Body of pancreas (tissue), 4 donors: ENCODE measurements at regions not wholly inside any gene's neighbourhood (a gene's known extent, or its start where the extent isn't known, plus 50 kb on each side); places are given as distances from the start of the nearest gene placed in this dataset.

ENCODE experiments used
- ATAC-seq: fragments of 150-250 bp; one replicate; pipeline ENCODE4 v1.9.1; 2016
- DNase-seq, 4 donors: peaks; one replicate each; pipeline ENCODE4 v3.0.0-alpha.2; 2019
- H3K27ac ChIP-seq, 4 donors: fragments of 200-600 bp; sonication (generic); 1 replicate in 3 of 4; 2 replicates in 1 of 4; pipeline versions ENCODE4 v1.5.1 to v1.6.1; 2016 to 2019; ENCODE audit warnings: mild to moderate bottlenecking in 1 of 4, mixed read lengths in 1 of 4, moderate library complexity in 1 of 4
- H3K27me3 ChIP-seq, 2 donors: fragments of 200-600 bp; sonication (generic); one replicate each; pipeline ENCODE4 v1.6.0; 2016; ENCODE audit warnings: mild to moderate bottlenecking in 1 of 2
- H3K36me3 ChIP-seq, 2 donors: fragments of 200-600 bp; sonication (generic); replicated peaks in 1 of 2; 2 replicates each; pipeline ENCODE4 v1.5.1; 2016; ENCODE audit warnings: low read depth in 2 of 2; ENCODE audit not compliant: insufficient read depth in 1 of 2
- H3K4me1 ChIP-seq: fragments of 200-600 bp; sonication (generic); one replicate; pipeline ENCODE4 v1.6.0; 2016
- H3K4me3 ChIP-seq, 2 donors: fragments of 200-600 bp; sonication (generic); 1 replicate in 1 of 2; 2 replicates in 1 of 2; pipeline ENCODE4 v1.5.1; 2016 to 2019
- H3K9me3 ChIP-seq, 3 donors: fragments of 200-600 bp; sonication (generic); 1 replicate in 2 of 3; 2 replicates in 1 of 3; pipeline ENCODE4 v1.5.1; 2016
- CTCF ChIP-seq, 7 experiments: fragments of 450-650 bp in 4 of 7; fragments of 200-600 bp in 3 of 7; sonication (generic) in 3 of 7; IDR thresholded peaks; one replicate each; pipeline ENCODE4 v1.5.1; 2016 to 2019; ENCODE audit warnings: antibody characterized with exemption in 7 of 7
- POLR2A ChIP-seq, 3 donors: fragments of 450-650 bp; IDR thresholded peaks; one replicate each; pipeline ENCODE4 v1.6.1; 2016; ENCODE audit warnings: antibody characterized with exemption in 3 of 3, mild to moderate bottlenecking in 2 of 3
- WGBS, 2 donors: methylation state at CpG; one replicate each; pipeline ENCODE4 v1.1.5; 2017; 5-methylcytosine and 5-hydroxymethylcytosine counted together
- intact Hi-C: fragments of 100-400 bp; cut with DNase I; formaldehyde crosslinking; loops from one replicate; pipeline ENCODE4 v1.15.1; 2023

- DNase-seq, result peak in 1 of 4 donors; percentile 34
- TF ChIP-seq POLR2A (IDR thresholded peaks at IDR 0.05) (no peak), CTCF (IDR thresholded peaks at IDR 0.05) (no peak)
- H3K4me3 ChIP-seq, result no peak overlapping the region
- no peaks in the 10 kb centered on the region for H3K27me3 ChIP-seq
- 74 to 83% methylated on average over 1 to 2 of the region's 2 CpGs for WGBS, 2 donors
- H3K27ac ChIP-seq, result no peak overlapping the region
- intact Hi-C loops, result no loop called here
- H3K36me3 ChIP-seq, result no peaks in the 10 kb centered on the region
- no peaks in the 10 kb centered on the region for H3K4me1 ChIP-seq
- no peaks in the 10 kb centered on the region for H3K9me3 ChIP-seq
- no peak for ATAC-seq
Measured at GRCh38 chr10:42958142-42958868, 118.6 kb upstream of the RET start.

DNA sequence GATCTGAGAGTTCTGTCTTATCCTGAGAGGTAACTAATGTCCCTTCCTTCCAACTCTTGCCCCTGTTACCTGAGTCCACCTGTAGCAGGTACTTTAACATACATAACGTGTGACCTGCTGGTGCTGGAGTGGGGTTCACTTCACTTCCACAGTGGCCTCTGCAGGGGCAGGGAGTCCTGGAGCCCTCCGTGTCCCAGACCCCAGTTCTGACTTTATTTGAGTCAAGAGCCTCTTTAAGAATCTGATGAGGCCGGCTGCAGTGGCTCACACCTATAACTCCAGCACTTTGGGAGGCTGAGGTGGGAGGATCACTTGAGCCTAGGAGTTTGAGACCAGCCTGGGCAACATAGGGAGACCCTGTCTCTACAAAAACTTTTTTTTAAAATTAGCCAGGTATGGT is 117.0 kb upstream of the RET start:
- no peak overlapping the region for H3K4me3 ChIP-seq
- ATAC-seq (no peak), DNase-seq (peak in 1 of 4 donors; percentile 1)
- no peaks in the 10 kb centered on the region for H3K4me1 ChIP-seq
- H3K27ac ChIP-seq, result no peak overlapping the region
- H3K27me3 ChIP-seq, result no peaks in the 10 kb centered on the region
- H3K36me3 ChIP-seq, result no peaks in the 10 kb centered on the region
- TF ChIP-seq CTCF (IDR thresholded peaks at IDR 0.05), result no peak
- TF ChIP-seq POLR2A (IDR thresholded peaks at IDR 0.05), result no peak
- WGBS, 2 donors, result 75 to 79% methylated on average over 3 of the region's 3 CpGs
- no peaks in the 10 kb centered on the region for H3K9me3 ChIP-seq
- intact Hi-C loops, result no loop called here

DNA sequence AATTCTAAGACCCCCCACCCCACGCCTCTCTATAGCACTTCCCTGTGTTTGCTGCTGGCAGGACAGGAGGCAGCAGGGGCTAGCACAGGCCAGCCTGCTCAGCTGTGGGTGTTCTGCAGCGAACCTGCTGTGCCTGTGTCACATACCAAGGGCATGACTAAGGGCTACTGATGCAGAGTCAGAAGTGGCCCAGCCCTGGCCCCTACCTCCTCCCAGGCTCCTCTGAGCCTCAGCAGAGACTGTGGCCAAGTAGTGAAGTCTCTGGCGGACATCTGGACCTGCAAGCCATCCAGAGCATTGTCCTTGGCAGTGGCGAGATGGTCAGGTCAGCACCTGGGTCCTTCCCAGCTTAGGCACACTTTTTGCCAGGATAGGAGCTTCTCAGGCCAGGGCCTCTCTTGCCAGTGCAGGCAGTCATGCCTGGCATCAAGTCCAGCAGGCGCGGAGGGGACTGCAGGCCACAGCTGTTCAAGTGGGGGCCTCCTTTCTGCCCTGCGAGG is 116.3 kb upstream of the RET start:
- H3K27ac ChIP-seq, result no peak overlapping the region
- H3K9me3 ChIP-seq, result no peaks in the 10 kb centered on the region
- ATAC-seq, result no peak
- TF ChIP-seq CTCF (IDR thresholded peaks at IDR 0.05) (no peak), POLR2A (IDR thresholded peaks at IDR 0.05) (no peak)
- no peaks in the 10 kb centered on the region for H3K36me3 ChIP-seq
- H3K4me3 ChIP-seq, result no peak overlapping the region
- intact Hi-C loops, result no loop called here
- peak in 1 of 4 donors; percentile 10 for DNase-seq
- H3K27me3 ChIP-seq, result no peaks in the 10 kb centered on the region
- no peaks in the 10 kb centered on the region for H3K4me1 ChIP-seq
- WGBS, 2 donors, result 68 to 73% methylated on average over 3 to 7 of the region's 7 CpGs

- intact Hi-C loops, result no loop called here
- 70 to 79% methylated on average over 4 to 10 of the region's 10 CpGs for WGBS, 2 donors
- ATAC-seq, result no peak
Measured at GRCh38 chr10:42960991-42961795, 115.7 kb upstream of the RET start.

More at GRCh38 chr10:42960991-42961795, 115.7 kb upstream of the RET start:
- DNase-seq, result peak in 2 of 4 donors; percentile 4 to 10
- H3K27me3 ChIP-seq, result no peaks in the 10 kb centered on the region
- H3K36me3 ChIP-seq, result no peaks in the 10 kb centered on the region
- TF ChIP-seq CTCF (IDR thresholded peaks at IDR 0.05), result no peak
- no peak for TF ChIP-seq POLR2A (IDR thresholded peaks at IDR 0.05)
- no peaks in the 10 kb centered on the region for H3K4me1 ChIP-seq
- no peak overlapping the region for H3K4me3 ChIP-seq
- no peaks in the 10 kb centered on the region for H3K9me3 ChIP-seq
- H3K27ac ChIP-seq, result no peak overlapping the region
